ENCODE measurements at regions not wholly inside any gene's neighbourhood (a gene's known extent, or its start where the extent isn't known, plus 50 kb on each side); places are given as distances from the start of the nearest gene placed in this dataset.
"Not testable (repeated sequence)": the region's sequence is repeated elsewhere in the genome, so short reads cannot be mapped to it uniquely, and the experiment has no call there.

DNA sequence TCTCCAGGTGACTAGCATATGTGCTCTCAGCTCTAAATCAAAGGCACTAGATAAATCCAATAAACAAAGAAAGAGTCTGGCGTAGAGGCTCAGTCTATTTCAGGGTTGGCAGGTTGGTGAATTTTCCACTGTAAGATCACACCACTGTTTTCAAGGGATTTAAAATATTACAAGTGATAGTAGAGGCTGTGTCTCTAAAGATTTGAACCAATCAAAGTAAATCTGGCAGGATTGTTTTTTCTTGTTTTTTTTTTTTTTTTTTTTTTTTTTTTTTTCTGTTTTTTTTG lies 67.4 kb downstream of the MRPL57 start:
- not testable (repeated sequence) for TF ChIP-seq SP1 (IDR thresholded peaks at IDR 0.05); FOXK2 (IDR thresholded peaks at IDR 0.05); ARNT (IDR thresholded peaks at IDR 0.05); SUZ12 (IDR thresholded peaks at IDR 0.05); ELF4 (IDR thresholded peaks at IDR 0.05); NFRKB (IDR thresholded peaks at IDR 0.05); BHLHE40 (IDR thresholded peaks at IDR 0.05; ENCODE audit: borderline replicate concordance); FOXM1 (IDR thresholded peaks at IDR 0.05; ENCODE audit: borderline replicate concordance); ZNF384 (IDR thresholded peaks at IDR 0.05)
- TF ChIP-seq, protein P1, sequence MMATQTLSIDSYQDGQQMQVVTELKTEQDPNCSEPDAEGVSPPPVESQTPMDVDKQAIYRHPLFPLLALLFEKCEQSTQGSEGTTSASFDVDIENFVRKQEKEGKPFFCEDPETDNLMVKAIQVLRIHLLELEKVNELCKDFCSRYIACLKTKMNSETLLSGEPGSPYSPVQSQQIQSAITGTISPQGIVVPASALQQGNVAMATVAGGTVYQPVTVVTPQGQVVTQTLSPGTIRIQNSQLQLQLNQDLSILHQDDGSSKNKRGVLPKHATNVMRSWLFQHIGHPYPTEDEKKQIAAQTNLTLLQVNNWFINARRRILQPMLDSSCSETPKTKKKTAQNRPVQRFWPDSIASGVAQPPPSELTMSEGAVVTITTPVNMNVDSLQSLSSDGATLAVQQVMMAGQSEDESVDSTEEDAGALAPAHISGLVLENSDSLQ (IDR thresholded peaks at IDR 0.05) = not testable (repeated sequence)

All from HEK293T (cell line).